OCI-LY3 (cell line): ENCODE measurements at regions not wholly inside any gene's neighbourhood (a gene's known extent, or its start where the extent isn't known, plus 50 kb on each side); places are given as distances from the start of the nearest gene placed in this dataset.

Experiments used
- H2AFZ ChIP-seq: fragments of 200-600, 300-600 bp; shearing (Covaris generic); 2 replicates; pipeline ENCODE4 v1.6.0; 2014; ENCODE audit warnings: antibody characterized with exemption, low read depth, low read length
- H3K27ac ChIP-seq: fragments of 200-600, 300-600 bp; sonication (generic); 2 replicates; pipeline ENCODE4 v1.5.1; 2014; ENCODE audit warnings: mild to moderate bottlenecking, low read length, moderate library complexity, mixed read lengths
- H3K27me3 ChIP-seq: fragments of 200-600, 300-600 bp; sonication (generic); 2 replicates; pipeline ENCODE4 v1.6.1; 2014; ENCODE audit warnings: low read depth, low read length, mixed read lengths
- H3K36me3 ChIP-seq: fragments of 200-600, 300-600 bp; sonication (generic); replicated peaks from 2 replicates; pipeline ENCODE3; 2014; ENCODE audit warnings: low read depth, low read length, mixed read lengths
- H3K4me1 ChIP-seq: fragments of 300-600, 200-600 bp; sonication (generic); 2 replicates; pipeline ENCODE4 v1.6.1; 2014; ENCODE audit warnings: low read length, mixed read lengths
- H3K4me2 ChIP-seq: fragments of 200-600, 300-600 bp; sonication (generic); 2 replicates; pipeline ENCODE4 v1.6.1; 2014; ENCODE audit warnings: low read length, mixed read lengths
- H3K4me3 ChIP-seq: fragments of 300-600, 200-600 bp; sonication (generic); 2 replicates; pipeline ENCODE4 v1.5.1; 2014; ENCODE audit warnings: antibody characterized with exemption, mild to moderate bottlenecking, low read length, moderate library complexity
- H3K79me2 ChIP-seq: fragments of 300-600, 200-600 bp; shearing (Covaris generic); 2 replicates; pipeline ENCODE4 v1.6.1; 2014; ENCODE audit warnings: mild to moderate bottlenecking, low read length, mixed read lengths
- H3K9ac ChIP-seq: fragments of 300-600, 200-600 bp; shearing (Covaris generic); 2 replicates; pipeline ENCODE4 v1.6.0; 2014; ENCODE audit warnings: mild to moderate bottlenecking, low read length, moderate library complexity
- H3K9me3 ChIP-seq: fragments of 200-600, 300-600 bp; shearing (Covaris generic); 2 replicates; pipeline ENCODE4 v1.6.1; 2014; ENCODE audit warnings: low read length, mixed read lengths; ENCODE audit not compliant: insufficient read depth
- H4K20me1 ChIP-seq: fragments of 200-600, 300-600 bp; sonication (generic); 2 replicates; pipeline ENCODE4 v1.6.1; 2016; ENCODE audit warnings: low read length, mixed read lengths; ENCODE audit not compliant: insufficient read depth
- EZH2phosphoT487 ChIP-seq: fragments of 200-600 bp; shearing (Covaris generic); IDR thresholded peaks from 2 replicates; pipeline ENCODE4 v1.6.1; 2018; ENCODE audit warnings: antibody characterized with exemption, mixed run types, low read depth
- TF ChIP-seq, protein P1 (sequence below): fragments of 200-600, 300-600 bp; sonication (generic); IDR thresholded peaks from 2 replicates; pipeline ENCODE4 v1.5.1; 2014; ENCODE audit warnings: antibody characterized with exemption, low read length, low read depth

DNA sequence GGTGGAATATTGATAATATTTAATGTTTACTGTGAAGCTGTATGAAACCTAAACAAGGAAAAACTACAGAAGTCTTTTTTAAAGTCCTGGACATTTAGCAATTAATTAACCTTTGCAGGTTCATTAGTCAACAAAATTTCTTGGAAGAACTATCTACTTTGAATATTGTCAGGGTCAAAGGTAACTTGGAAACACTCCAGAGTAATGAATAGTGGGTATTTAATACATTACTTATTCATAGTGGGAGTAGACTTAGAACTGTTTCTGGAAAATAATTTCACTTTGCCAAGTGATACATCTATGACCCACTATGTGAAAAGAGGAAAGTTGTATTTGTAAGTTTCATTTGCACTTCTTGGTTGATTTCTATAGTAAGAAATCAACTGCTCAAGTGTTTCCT lies 319.1 kb downstream of the TFAP2B start:
- Histone ChIP-seq H3K79me2 (no peaks in the 10 kb centered on the region), H3K27me3 (no peaks in the 10 kb centered on the region), H4K20me1 (no peaks in the 10 kb centered on the region), H3K4me1 (no peaks in the 10 kb centered on the region), H3K36me3 (no peaks in the 10 kb centered on the region), H3K9me3 (no peaks in the 10 kb centered on the region), H3K9ac (no peak overlapping the region), H3K4me2 (no peak overlapping the region), H2AFZ (no peak overlapping the region), H3K27ac (no peak overlapping the region), H3K4me3 (no peak overlapping the region)
- TF ChIP-seq, protein P1, sequence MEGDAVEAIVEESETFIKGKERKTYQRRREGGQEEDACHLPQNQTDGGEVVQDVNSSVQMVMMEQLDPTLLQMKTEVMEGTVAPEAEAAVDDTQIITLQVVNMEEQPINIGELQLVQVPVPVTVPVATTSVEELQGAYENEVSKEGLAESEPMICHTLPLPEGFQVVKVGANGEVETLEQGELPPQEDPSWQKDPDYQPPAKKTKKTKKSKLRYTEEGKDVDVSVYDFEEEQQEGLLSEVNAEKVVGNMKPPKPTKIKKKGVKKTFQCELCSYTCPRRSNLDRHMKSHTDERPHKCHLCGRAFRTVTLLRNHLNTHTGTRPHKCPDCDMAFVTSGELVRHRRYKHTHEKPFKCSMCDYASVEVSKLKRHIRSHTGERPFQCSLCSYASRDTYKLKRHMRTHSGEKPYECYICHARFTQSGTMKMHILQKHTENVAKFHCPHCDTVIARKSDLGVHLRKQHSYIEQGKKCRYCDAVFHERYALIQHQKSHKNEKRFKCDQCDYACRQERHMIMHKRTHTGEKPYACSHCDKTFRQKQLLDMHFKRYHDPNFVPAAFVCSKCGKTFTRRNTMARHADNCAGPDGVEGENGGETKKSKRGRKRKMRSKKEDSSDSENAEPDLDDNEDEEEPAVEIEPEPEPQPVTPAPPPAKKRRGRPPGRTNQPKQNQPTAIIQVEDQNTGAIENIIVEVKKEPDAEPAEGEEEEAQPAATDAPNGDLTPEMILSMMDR = no peak
- TF ChIP-seq EZH2phosphoT487 = no peak

DNA sequence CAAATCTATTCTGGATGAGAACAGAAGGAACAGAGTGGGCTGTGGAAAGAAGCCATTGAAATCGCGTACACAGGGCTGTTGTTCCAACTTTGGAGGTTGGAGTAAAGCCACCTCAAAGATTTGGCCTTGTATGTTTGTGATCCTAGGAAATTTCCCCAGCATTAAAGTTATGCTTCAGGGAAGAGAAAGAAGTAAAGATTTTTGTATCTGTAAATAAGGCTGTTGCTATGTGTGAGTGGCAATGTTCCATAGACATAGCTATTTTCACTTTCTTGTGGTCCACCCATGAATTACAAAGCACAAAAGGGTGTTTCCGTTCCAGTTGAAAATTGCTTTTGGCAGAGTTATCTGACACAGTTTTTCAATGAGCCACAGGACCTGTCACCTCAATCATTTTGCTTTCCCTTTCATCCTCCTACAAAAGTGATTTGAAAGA lies 321.3 kb downstream of the TFAP2B start:
- Histone ChIP-seq H3K36me3 (no peaks in the 10 kb centered on the region), H3K4me2 (no peak overlapping the region), H3K79me2 (no peaks in the 10 kb centered on the region), H3K4me1 (no peaks in the 10 kb centered on the region), H3K9me3 (no peaks in the 10 kb centered on the region), H3K4me3 (no peak overlapping the region), H3K27me3 (no peaks in the 10 kb centered on the region), H3K9ac (no peak overlapping the region), H4K20me1 (no peaks in the 10 kb centered on the region), H2AFZ (no peak overlapping the region), H3K27ac (no peak overlapping the region)
- TF ChIP-seq, protein P1 = no peak
- no peak for TF ChIP-seq EZH2phosphoT487

DNA sequence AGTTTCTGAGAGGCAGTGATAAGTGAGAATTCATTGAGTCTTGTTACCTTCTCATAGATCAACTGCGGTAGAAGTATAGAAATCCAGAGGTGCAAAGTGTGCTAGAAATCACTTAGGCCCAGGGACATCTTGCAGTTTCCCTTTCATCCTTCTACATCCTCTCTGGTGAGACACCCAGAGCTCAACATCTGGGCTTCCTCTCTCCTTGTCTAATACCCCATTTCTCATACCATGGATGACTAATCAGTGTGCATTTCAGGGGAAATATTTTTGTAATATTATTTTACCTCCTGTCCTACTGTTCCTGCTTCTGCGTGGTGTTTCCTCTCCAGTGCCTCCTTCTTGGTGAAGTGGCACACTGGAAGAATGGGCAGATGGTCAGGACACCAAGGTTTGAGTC lies 322.4 kb downstream of the TFAP2B start:
- H3K27me3 ChIP-seq = no peaks in the 10 kb centered on the region
- H2AFZ ChIP-seq = no peak overlapping the region
- H3K4me1 ChIP-seq = no peaks in the 10 kb centered on the region
- no peaks in the 10 kb centered on the region for H3K79me2 ChIP-seq
- no peak overlapping the region for H3K4me3 ChIP-seq
- H3K36me3 ChIP-seq = no peaks in the 10 kb centered on the region
- TF ChIP-seq EZH2phosphoT487 = no peak
- TF ChIP-seq, protein P1 = no peak
- no peaks in the 10 kb centered on the region for H3K9me3 ChIP-seq
- H3K27ac ChIP-seq = no peak overlapping the region
- no peak overlapping the region for H3K4me2 ChIP-seq
- H4K20me1 ChIP-seq = no peaks in the 10 kb centered on the region
- H3K9ac ChIP-seq = no peak overlapping the region

DNA sequence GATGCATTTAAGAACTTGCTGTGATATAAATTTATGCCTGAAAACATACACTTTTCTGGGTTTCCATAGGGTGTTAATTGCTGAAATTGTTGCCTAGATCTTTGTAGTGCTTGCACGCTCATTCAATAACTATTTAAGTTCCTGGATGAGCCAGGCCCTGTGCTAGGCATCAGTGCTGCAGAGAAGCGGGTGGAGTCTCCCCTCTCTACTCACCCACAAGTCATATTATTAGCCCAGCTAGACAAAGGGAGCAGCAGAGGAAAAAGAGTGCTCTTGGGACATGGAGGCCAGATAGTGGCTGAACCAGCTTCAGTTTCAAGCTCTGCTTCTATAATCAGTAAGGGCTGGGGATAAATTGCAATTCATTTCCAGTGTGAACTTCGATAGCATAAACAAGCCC lies 329.1 kb downstream of the TFAP2B start:
- H3K4me1 ChIP-seq = no peaks in the 10 kb centered on the region
- H3K27me3 ChIP-seq = no peaks in the 10 kb centered on the region
- H3K9ac ChIP-seq = no peak overlapping the region
- no peak overlapping the region for H3K4me2 ChIP-seq
- no peak overlapping the region for H3K4me3 ChIP-seq
- H3K27ac ChIP-seq = no peak overlapping the region
- H3K9me3 ChIP-seq = no peaks in the 10 kb centered on the region
- H2AFZ ChIP-seq = no peak overlapping the region
- no peaks in the 10 kb centered on the region for H3K79me2 ChIP-seq
- no peak for TF ChIP-seq EZH2phosphoT487
- TF ChIP-seq, protein P1 = no peak
- H3K36me3 ChIP-seq = no peaks in the 10 kb centered on the region
- no peaks in the 10 kb centered on the region for H4K20me1 ChIP-seq
